Eye (tissue), 1 donor: ENCODE measurements at regions not wholly inside any gene's neighbourhood (a gene's known extent, or its start where the extent isn't known, plus 50 kb on each side); places are given as distances from the start of the nearest gene placed in this dataset.
A peak's percentile ranks its signal among the peaks of the same experiment; 100 is the strongest.

Experiments used
- DNase-seq: peaks from one replicate; pipeline ENCODE4 v3.0.0-alpha.2; 2015

- DNase-seq, result no peak
Measured at GRCh38 chr15:39159833-39160232, 421.0 kb upstream of the THBS1 start.

- DNase-seq, result no peak
Measured at GRCh38 chr15:39161096-39161495, 419.8 kb upstream of the THBS1 start.

DNA sequence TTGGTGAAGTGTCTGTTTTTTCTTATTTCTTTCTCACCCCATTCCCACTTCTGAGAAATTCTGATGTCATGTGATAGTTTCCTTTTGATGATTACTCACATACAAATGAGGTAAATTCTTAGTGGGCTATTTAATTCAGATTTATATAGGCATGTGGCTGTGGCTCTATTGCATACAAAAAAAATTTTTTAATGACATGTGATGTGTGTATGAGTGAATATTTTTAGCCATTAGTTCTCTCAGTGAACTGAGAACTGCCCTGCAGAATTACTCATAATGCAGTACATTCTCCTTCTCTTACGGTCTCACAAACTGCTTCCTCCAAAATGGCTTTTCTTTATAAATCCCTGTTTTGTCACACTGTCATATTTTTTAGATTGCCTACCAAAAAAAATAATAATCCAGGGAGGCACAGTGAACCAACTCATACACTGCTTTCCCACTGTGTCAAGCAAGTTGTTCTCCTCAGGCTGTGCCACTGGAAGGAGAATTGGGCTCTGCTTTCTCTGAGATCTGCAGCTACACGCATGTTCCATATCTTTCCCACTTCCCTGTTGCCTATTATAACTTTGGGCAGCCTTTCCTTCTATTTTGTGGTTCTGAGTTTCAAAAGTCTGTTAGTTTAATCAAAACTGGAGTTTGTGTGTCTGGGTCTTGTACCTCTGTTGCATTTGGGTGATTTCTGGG is 415.7 kb upstream of the THBS1 start:
- no peak for DNase-seq

- no peak for DNase-seq
Measured at GRCh38 chr15:39167164-39168058, 413.5 kb upstream of the THBS1 start.

DNA sequence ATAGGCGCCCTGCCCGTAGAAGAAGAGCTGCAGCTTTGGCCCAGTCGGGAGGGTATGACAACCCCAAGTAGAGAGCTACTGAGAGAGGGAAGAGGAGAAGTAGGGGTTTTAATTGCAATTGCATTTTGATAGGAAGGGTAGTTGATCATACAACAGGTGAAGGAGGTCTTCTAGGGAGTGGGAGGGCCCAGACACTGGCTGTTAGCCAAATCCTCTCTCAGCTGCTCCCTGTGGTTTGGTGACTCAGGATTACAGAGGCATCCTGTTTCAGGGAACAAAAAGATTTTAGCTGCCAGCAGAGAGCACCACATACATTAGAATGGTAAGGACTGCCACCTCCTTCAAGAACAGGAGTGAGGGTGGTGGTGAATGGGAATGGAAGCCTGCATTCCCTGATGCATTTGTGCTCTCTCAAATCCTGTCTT is 408.9 kb upstream of the THBS1 start:
- peak; percentile 88 for DNase-seq

GRCh38 chr15:39172380-39173281 is 408.2 kb upstream of the THBS1 start:
- DNase-seq, result peak; percentile 45

DNA sequence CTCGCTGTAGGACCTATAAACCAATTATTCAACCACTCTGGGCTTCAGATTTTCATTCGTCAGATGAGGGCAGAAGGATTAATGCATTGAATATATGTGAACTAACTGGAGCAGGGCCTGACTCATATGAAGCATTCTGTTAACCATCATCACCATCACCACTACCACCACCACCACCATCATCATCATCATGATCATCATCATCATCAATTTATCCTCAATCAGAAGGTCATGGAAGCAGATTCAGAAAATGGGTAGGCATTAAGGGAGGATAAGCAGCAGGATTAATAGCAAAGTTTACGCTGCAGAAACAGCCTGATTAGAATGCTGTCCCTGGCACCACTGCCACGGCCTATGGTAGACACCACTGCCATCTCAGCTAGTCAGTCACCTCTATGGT is 407.5 kb upstream of the THBS1 start:
- DNase-seq, result no peak

DNA sequence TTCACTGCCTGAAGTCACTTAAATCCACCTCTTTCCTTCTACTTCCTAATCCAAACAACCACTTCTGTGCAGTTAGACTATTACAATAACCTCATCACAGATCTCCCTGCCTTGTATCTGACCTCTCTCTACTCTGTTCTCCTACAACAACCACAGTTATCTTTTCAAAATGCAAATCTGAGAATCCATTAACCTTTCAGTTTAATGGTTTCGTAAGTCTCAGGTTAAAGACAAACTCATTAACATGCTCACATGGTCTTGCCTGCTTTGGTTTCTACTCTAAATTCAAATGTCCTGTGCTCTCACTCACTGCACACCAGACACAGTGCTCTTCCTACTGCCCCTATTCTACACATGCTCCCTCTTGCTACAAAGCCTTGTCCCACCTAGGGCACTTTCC is 406.5 kb upstream of the THBS1 start:
- DNase-seq, result no peak

DNA sequence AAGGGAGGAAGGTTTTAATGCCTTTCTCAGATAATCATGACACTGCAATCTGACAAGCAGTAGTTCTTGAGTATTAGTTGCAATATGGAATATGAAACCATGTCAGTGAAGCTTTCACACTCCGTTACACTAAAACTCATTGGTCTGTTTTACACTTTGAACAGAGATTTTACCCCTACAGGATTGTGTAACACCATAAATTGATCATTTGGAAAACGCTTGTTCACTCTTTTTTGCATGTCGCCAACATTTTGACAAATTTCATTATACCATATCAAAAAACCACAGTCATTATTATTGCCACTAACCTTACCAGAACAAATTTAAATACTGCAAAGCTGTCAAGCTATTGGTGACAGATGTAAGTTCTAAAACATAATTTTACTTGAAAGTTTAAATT is 404.8 kb upstream of the THBS1 start:
- DNase-seq, result no peak

GRCh38 chr15:39177561-39177960 is 403.3 kb upstream of the THBS1 start:
- DNase-seq, result no peak

DNA sequence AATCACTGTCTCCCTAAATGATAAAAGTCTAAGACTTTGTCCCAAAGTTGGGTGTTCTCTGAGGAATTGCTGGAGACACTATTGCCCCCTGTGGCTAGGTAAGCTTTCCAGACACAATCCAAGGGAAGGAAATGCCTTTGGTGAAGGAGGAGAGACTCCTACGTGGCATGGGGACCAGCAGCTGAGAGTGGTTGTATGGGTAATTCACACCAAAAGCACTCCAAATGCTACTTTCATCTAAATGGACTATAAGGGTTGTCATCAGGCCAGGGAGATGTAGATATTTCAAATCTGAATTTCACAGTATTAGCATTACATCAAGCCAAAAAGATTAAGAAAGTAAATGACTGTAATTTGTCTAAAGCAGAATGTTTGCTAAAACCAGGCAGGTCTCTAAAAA is 400.8 kb upstream of the THBS1 start:
- peak; percentile 35 for DNase-seq

DNA sequence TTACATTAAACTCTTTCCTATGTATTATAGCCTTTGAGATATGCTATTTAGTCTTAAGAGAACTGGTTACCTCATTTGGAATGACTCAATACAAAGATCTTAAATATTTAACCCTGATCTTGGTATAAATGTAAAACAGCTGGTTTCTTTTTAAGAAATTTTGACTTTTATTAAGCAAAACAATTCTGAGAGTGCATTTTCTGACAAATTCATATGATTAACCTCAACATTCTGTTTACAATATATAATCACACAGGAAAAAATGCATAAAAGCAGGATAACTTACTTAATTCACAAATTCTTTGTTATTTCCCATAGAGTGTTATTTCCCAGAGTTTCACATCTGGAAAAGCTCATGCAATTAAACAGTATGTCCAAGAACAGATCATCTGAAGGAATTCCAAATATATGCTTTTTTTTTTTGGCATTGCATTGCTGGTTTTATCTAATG is 400.4 kb upstream of the THBS1 start:
- DNase-seq, result peak; percentile 69

DNA sequence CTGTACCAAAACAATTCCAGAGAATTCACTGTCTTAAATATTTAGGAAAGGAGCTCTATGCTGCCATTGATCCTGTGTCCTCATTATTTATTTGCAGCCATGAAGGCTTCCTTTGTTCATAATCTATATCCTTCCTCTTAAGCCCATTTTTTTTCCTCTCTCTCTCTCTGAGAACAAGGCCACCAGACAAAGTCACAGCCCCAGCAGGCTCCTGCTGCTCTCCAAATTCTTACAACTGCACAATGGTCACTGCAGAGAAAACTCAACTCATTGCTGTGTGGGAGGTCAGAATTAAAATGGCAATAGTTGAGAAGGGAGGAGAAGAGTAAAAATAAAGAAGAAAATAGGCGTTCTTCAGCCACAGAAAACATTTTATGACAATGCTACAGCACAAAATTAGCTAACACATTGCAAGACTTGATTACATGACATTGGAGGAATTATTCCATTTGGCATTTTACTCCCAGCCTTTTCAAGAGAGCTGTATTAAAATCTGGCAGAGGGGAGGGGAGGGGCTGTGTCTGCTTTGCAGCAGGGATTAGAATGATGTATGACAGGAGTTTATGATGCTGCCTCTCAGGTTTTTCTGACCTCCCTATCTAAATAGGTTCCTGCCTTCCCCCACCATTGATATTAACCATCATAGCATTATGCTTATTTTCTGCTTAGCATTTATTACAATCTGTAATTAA is 399.7 kb upstream of the THBS1 start:
- DNase-seq, result peak; percentile 41

DNA sequence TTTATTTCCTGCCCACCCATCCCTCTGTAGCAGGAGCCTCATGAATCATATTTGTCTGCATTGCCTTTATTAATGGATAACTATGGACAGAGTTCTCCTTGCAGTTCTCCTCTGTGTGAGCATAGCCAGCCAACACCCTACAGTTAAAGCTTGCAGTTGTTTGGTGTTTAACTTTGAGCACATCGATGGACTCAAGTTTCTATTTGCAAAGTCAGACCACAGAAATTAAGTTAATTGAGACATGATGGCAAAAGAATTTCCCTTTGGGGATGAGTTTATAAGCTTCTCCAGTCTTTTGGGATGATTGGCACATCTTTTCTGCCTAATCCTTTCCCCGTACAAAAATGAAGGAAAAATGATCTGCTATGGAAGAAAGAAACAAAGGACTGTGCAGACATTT is 398.9 kb upstream of the THBS1 start:
- DNase-seq, result peak; percentile 25

GRCh38 chr15:39183164-39183881 is 397.6 kb upstream of the THBS1 start:
- no peak for DNase-seq

DNA sequence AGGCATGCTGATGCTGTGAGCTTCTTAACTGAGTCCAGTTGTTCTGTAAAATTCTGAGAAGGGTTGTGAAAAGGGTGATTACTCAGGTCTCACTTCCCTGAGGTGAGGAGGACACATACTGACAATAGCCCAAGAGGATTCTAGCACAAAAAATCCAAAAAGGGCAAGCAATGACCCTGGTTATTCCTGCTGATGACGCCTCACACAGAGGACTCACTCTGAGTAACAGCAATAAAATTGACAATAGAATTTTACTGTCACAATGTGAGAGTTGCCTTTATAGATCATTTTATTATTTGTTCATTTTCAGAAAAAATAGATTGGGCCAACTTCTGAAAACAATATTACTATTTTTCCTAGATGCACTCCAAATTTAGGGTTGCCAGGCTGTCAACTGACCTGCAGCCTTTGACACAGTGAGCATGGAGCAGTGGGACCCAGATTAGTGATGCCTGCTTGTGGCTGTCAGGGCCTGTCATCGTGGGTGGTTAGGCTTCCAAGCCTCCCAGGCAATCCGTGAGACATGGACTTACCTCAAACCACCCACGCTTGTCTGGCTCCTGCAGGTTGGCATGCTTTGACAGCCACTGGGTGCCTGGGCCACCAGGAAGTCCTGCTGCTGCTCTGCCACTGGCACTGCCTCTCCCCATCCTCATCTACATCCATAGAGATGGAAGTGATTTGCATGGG is 396.0 kb upstream of the THBS1 start:
- DNase-seq, result no peak

DNA sequence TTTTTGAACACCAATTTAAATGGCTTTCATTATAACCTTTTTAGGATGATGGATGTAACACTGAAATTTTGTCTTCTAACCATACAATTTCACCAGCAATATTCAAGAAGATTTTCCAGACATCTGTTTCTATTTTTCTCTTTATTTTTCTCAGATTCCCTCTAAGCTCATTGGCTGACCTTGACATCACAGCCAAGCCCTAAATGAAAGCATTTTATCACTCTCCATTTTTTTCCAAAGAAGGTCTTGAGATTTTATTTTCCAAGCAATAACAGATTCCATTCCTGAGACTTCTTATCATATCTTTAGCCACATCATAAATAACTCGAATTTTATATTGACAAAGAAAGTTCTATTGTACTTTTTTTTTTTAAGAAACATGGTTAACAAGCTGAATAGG is 392.6 kb upstream of the THBS1 start:
- no peak for DNase-seq

- DNase-seq, result no peak
Measured at GRCh38 chr15:39188930-39189329, 391.9 kb upstream of the THBS1 start.

DNA sequence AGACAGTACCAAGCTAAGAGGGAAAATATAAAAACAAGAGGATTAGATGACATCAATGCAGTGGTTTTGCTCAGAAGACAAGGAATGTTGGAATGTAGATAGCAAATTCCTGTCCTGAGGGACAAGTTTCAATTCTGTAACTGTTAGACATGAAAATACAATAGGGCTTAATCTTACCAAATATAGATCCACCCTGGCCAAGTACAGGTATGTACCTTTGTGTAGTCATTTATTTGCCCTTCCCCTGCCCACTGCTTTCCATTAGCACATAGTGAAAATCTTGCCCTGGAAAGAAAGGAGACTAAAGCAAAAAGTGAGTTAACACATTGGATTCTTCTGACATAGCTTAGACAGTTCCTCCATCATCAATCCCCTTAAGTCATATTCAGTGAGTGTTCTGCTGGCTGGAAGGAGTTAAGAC is 389.0 kb upstream of the THBS1 start:
- DNase-seq, result no peak

GRCh38 chr15:39192351-39192750 is 388.5 kb upstream of the THBS1 start:
- peak; percentile 50 for DNase-seq

DNA sequence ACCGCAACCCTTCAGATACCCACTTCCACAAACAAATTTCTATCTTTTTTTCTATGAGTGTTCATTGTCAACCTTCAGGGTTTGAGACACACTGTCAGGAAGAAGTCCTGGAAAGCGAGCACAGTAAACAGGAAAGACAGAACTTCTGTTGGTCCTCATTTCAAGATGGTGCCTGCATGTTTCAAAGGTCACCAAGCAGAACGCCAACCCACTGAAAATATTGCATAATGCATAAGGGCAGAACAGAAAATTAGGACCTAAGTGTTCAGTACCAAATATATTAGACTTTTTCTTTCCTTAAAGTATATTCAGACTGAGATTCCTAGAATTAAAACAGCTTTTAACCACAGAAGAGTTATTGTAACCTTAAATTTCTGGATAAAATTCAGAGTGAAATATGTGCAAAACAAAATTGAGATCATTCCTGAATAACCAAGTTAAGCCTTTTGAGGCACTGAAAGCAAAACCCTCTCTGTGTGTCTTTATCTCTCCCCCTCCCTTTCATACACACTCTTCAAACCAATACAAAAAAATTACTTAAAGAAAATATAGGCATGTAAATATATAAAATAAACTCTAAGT is 387.8 kb upstream of the THBS1 start:
- no peak for DNase-seq
